ENCODE measurements at regions not wholly inside any gene's neighbourhood (a gene's known extent, or its start where the extent isn't known, plus 50 kb on each side); places are given as distances from the start of the nearest gene placed in this dataset.

GRCh38 chr4:13143222-13144070 is 340.7 kb downstream of the RAB28 start:
- H3K4me3 ChIP-seq (replicated peaks in 1 of 3; ENCODE audit: insufficient read depth in 1 of 3, low read depth in 2 of 3, low read length in 3 of 3): no peak overlapping the region
- H2AFZ ChIP-seq (ENCODE audit: low read length): no peak overlapping the region
- in situ Hi-C loops (cut with HindIII; ENCODE audit: extremely low pct_ligation_motif_present, low pct_unique_long_range_greater_than_20kb) (no loop called here), intact Hi-C loops (cut with micrococcal nuclease; ENCODE audit: unreplicated experiment) (no loop called here)
- 82% methylated on average over 19 of the region's 19 CpGs for WGBS (ENCODE audit: low lambda C conversion rate)
- CTCF ChIA-PET (ENCODE audit: low intra/inter-chr PET ratio, low total read pairs): no interaction called here
- no peaks in the 10 kb centered on the region for H3K4me1 ChIP-seq (ENCODE audit: insufficient read depth, low read length)
- no peaks in the 10 kb centered on the region for H3K79me2 ChIP-seq (ENCODE audit: insufficient read depth, low read length)
- no peak overlapping the region for H3K4me2 ChIP-seq (ENCODE audit: low read depth, low read length)
- no peak overlapping the region for H3K27ac ChIP-seq (ENCODE audit: extremely low read length, insufficient read depth, low read length)
- no peak for DNase-seq (ENCODE audit: low spot score)
- FAIRE-seq: no peak
- no peak for ATAC-seq
- TF ChIP-seq HOXA7 (CRISPR knock-in tag; IDR thresholded peaks at IDR 0.05) (no peak), TARDBP (CRISPR knock-in tag; IDR thresholded peaks at IDR 0.05) (no peak), ZNF24 (IDR thresholded peaks at IDR 0.05) (no peak), ZGPAT (CRISPR knock-in tag; IDR thresholded peaks at IDR 0.05) (no peak), ETS1 (CRISPR knock-in tag; IDR thresholded peaks at IDR 0.05) (no peak), ZNF296 (CRISPR knock-in tag; conservative IDR thresholded peaks at IDR 0.05) (no peak), SALL2 (CRISPR knock-in tag; IDR thresholded peaks at IDR 0.05) (no peak), CENPBD1 (CRISPR knock-in tag; IDR thresholded peaks at IDR 0.05; ENCODE audit: borderline replicate concordance, low read depth) (no peak), EED (CRISPR knock-in tag; IDR thresholded peaks at IDR 0.05) (no peak), NAIF1 (CRISPR knock-in tag; IDR thresholded peaks at IDR 0.05; ENCODE audit: borderline replicate concordance) (no peak), AGO2 (optimal IDR thresholded peaks at IDR 0.05; ENCODE audit: low read depth, low read length) (no peak), XBP1 (CRISPR knock-in tag; IDR thresholded peaks at IDR 0.05) (no peak), ZNF510 (CRISPR knock-in tag; IDR thresholded peaks at IDR 0.05; ENCODE audit: low read depth) (no peak), ZBTB4 (CRISPR knock-in tag; IDR thresholded peaks at IDR 0.05; ENCODE audit: borderline replicate concordance) (no peak), ZC3H13 (CRISPR knock-in tag; IDR thresholded peaks at IDR 0.05) (no peak), ZNF160 (CRISPR knock-in tag; IDR thresholded peaks at IDR 0.05) (no peak), MTF1 (CRISPR knock-in tag; IDR thresholded peaks at IDR 0.05) (no peak), NFATC3 (CRISPR knock-in tag; IDR thresholded peaks at IDR 0.05) (no peak), DR1 (CRISPR knock-in tag; IDR thresholded peaks at IDR 0.05) (no peak), ZNF644 (CRISPR knock-in tag; IDR thresholded peaks at IDR 0.05; ENCODE audit: low read depth) (no peak)
- H4K20me1 ChIP-seq (ENCODE audit: insufficient read depth, low read length): no peaks in the 10 kb centered on the region
- no TSS peak for BruUV-seq (replicated peaks)
- POLR2A ChIA-PET: no interaction called here
- H3K9ac ChIP-seq (ENCODE audit: insufficient read depth, low read depth, low read length): no peak overlapping the region
- H3K36me3 ChIP-seq (replicated peaks in 1 of 2; ENCODE audit: control insufficient read depth in 1 of 2, insufficient read depth in 2 of 2, low read length in 2 of 2): no peaks in the 10 kb centered on the region
- no peaks in the 10 kb centered on the region for H3K9me3 ChIP-seq (ENCODE audit: low read length)
- H3K27me3 ChIP-seq (ENCODE audit: control insufficient read depth in 1 of 2, insufficient read depth in 2 of 2, low read length in 2 of 2): no peaks in the 10 kb centered on the region

All from HepG2 (cell line).